ENCODE measurements at regions not wholly inside any gene's neighbourhood (a gene's known extent, or its start where the extent isn't known, plus 50 kb on each side); places are given as distances from the start of the nearest gene placed in this dataset.

DNA sequence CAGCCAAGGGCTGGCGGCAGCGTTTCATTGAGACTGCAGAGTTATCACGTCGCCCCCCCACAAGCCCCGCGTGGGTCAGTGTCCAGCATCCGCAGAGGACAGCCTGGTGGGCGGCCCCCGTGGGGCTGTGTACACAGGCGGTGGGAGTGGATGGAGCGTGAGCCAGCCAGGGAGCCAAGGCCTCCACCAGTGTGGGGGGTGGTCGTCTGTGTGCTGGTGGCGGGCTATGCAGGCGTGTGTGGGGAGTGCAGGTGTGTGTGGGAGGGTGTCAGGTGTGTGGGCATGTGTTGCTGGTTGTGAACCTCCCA, 56.5 kb upstream of the NKX1-1 start:
- Histone ChIP-seq H3K4me3 (ENCODE audit: low read length) (no peak overlapping the region), H3K9me3 (ENCODE audit: low read length) (no peaks in the 10 kb centered on the region), H2AFZ (ENCODE audit: low read length) (no peak overlapping the region), H4K20me1 (ENCODE audit: low read length) (no peaks in the 10 kb centered on the region), H3K9ac (ENCODE audit: low read length) (no peak overlapping the region), H3K27me3 (ENCODE audit: low read length) (peaks cover 14% of the 10 kb centered on the region), H3K27ac (ENCODE audit: low read length) (no peak overlapping the region), H3K4me2 (ENCODE audit: low read length) (no peak overlapping the region), H3K9me2 (replicated peaks; ENCODE audit: low read length) (no peaks in the 10 kb centered on the region), H3K36me3 (ENCODE audit: low read depth, low read length) (no peaks in the 10 kb centered on the region), H3K79me2 (ENCODE audit: low read length) (no peaks in the 10 kb centered on the region), H3K4me1 (ENCODE audit: insufficient read depth, low read length) (no peaks in the 10 kb centered on the region), H3F3A (ENCODE audit: low read length, unreplicated experiment) (no peaks in the 10 kb centered on the region)
- no TSS peak for BruUV-seq (replicated peaks)
- CTCF ChIA-PET: no interaction called here
- ATAC-seq: no peak
- intact Hi-C loops (cut with micrococcal nuclease): no loop called here
- POLR2A ChIA-PET (ENCODE audit: unreplicated experiment): no interaction called here
- no peak for DNase-seq
- TF ChIP-seq EZH2 (IDR thresholded peaks at IDR 0.05; ENCODE audit: low read length, unreplicated experiment) (no peak), EZH2phosphoT487 (IDR thresholded peaks at IDR 0.05; ENCODE audit: borderline replicate concordance, low read length) (no peak)
- TF ChIP-seq, protein P1, sequence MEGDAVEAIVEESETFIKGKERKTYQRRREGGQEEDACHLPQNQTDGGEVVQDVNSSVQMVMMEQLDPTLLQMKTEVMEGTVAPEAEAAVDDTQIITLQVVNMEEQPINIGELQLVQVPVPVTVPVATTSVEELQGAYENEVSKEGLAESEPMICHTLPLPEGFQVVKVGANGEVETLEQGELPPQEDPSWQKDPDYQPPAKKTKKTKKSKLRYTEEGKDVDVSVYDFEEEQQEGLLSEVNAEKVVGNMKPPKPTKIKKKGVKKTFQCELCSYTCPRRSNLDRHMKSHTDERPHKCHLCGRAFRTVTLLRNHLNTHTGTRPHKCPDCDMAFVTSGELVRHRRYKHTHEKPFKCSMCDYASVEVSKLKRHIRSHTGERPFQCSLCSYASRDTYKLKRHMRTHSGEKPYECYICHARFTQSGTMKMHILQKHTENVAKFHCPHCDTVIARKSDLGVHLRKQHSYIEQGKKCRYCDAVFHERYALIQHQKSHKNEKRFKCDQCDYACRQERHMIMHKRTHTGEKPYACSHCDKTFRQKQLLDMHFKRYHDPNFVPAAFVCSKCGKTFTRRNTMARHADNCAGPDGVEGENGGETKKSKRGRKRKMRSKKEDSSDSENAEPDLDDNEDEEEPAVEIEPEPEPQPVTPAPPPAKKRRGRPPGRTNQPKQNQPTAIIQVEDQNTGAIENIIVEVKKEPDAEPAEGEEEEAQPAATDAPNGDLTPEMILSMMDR (conservative IDR thresholded peaks at IDR 0.05; ENCODE audit: low read depth, low read length): no peak

DNA sequence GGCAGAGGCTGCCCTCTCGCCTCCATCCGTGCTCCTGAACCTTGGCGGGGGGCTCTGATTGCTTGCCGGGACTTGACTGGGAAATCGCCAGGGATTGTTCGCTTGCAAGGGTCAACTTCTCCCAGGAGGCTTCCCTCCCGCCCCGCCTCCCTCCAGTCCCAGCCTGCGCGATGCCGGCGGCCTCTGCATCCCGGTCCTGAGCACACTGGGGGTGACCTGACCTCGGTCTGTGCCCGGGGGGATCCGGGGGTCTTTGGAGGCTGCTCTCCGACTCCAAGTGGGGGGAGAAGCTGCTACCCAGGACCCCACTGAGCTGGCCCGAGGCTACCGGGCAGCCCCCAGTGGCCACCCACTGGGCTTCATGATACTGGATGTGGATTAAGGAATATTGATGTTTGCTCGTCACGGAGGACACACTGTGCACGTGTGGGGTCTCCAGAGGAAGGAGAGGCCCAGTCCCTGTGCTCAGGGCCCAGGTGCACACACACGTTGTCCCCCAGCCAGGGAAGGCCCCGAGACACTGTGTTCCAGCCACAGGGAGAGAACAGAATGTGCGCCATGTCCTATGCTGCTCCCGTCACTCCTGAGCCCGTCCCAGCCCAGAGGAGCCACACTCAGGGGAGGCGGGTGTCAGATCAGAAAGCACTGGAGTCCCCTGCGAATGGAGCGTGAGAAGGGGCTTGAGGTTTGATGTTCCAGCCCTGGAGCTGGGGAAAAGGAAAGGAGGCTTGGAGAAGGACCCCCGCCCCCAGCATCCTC, 55.9 kb upstream of the NKX1-1 start:
- Histone ChIP-seq H3K9me3 (ENCODE audit: low read length) (no peaks in the 10 kb centered on the region), H2AFZ (ENCODE audit: low read length) (no peak overlapping the region)

More for the DNA sequence above, 55.9 kb upstream of the NKX1-1 start:
- ATAC-seq: no peak
- Histone ChIP-seq H3K27ac (ENCODE audit: low read length) (no peak overlapping the region), H3K4me1 (ENCODE audit: insufficient read depth, low read length) (no peaks in the 10 kb centered on the region), H3K27me3 (ENCODE audit: low read length) (peaks cover 19% of the 10 kb centered on the region), H3F3A (ENCODE audit: low read length, unreplicated experiment) (no peaks in the 10 kb centered on the region), H3K79me2 (ENCODE audit: low read length) (no peaks in the 10 kb centered on the region), H3K4me3 (ENCODE audit: low read length) (no peak overlapping the region), H3K4me2 (ENCODE audit: low read length) (no peak overlapping the region), H4K20me1 (ENCODE audit: low read length) (no peaks in the 10 kb centered on the region), H3K9me2 (replicated peaks; ENCODE audit: low read length) (no peaks in the 10 kb centered on the region), H3K9ac (ENCODE audit: low read length) (no peak overlapping the region), H3K36me3 (ENCODE audit: low read depth, low read length) (no peaks in the 10 kb centered on the region)
- DNase-seq: no peak
- intact Hi-C loops (cut with micrococcal nuclease): no loop called here
- no TSS peak for BruUV-seq (replicated peaks)
- no peak for TF ChIP-seq EZH2phosphoT487 (IDR thresholded peaks at IDR 0.05; ENCODE audit: borderline replicate concordance, low read length)
- no peak for TF ChIP-seq EZH2 (IDR thresholded peaks at IDR 0.05; ENCODE audit: low read length, unreplicated experiment)
- TF ChIP-seq, protein P1 (conservative IDR thresholded peaks at IDR 0.05; ENCODE audit: low read depth, low read length): no peak
- ChIA-PET POLR2A (ENCODE audit: unreplicated experiment) (no interaction called here), CTCF (no interaction called here)

Measured in PC-3 (cell line).